Panc1 (cell line): ENCODE measurements at regions not wholly inside any gene's neighbourhood (a gene's known extent, or its start where the extent isn't known, plus 50 kb on each side); places are given as distances from the start of the nearest gene placed in this dataset.
"Not testable (repeated sequence)": the region's sequence is repeated elsewhere in the genome, so short reads cannot be mapped to it uniquely, and the experiment has no call there.

Experiments used
- ATAC-seq: fragments of 200-7000 bp; cut with Tn5 transposase; 2 replicates; pipeline ENCODE4 v1.9.1; 2020; ENCODE audit warnings: mild to moderate bottlenecking, moderate library complexity
- BruUV-seq: library from RNA; stranded (reverse); fragments of 400-500 nt; replicated peaks from 2 replicates; lab custom pipeline; 2021; lab: Mats Ljungman, UMichigan
- CTCF ChIA-PET: fragments of 300-600 bp; sonication (Branson Sonifier 250); formaldehyde crosslinking; loops from one replicate; lab custom pipeline; 2022; ENCODE audit warnings: antibody characterized with exemption; lab: Charles Lee
- POLR2A ChIA-PET: fragments of 300-600 bp; sonication (Branson Sonifier 250); formaldehyde crosslinking; loops from one replicate; lab custom pipeline; 2022; ENCODE audit warnings: antibody characterized with exemption; lab: Charles Lee
- DNase-seq: peaks from one replicate; pipeline ENCODE4 v3.0.0-alpha.2; 2010; ENCODE audit warnings: low read depth, low spot score
- H3K27ac ChIP-seq: 2 replicates; pipeline ENCODE4 v1.5.1; 2011; ENCODE audit warnings: mild to moderate bottlenecking, low read length, inconsistent platforms
- H3K27me3 ChIP-seq: fragments of 200-500 bp; sonication (Bioruptor generic); 2 replicates; pipeline ENCODE4 v1.6.0; 2014; ENCODE audit warnings: low read length, inconsistent platforms; ENCODE audit not compliant: control insufficient read depth, insufficient read depth
- H3K36me3 ChIP-seq: fragments of 200-500 bp; sonication (Bioruptor generic); 2 replicates; pipeline ENCODE4 v1.5.1; 2014; ENCODE audit warnings: inconsistent platforms, mild to moderate bottlenecking, low read length, moderate library complexity; ENCODE audit not compliant: control insufficient read depth, insufficient read depth
- H3K4me1 ChIP-seq: 2 replicates; pipeline ENCODE4 v1.5.1; 2011; ENCODE audit warnings: inconsistent platforms, mild to moderate bottlenecking, low read length, moderate library complexity; ENCODE audit not compliant: control insufficient read depth, insufficient read depth
- H3K4me3 ChIP-seq, 2 experiments: 2 replicates each; pipeline ENCODE4 v1.5.1; 2011 to 2012; ENCODE audit warnings: low read depth in 2 of 2, low read length in 2 of 2, mild to moderate bottlenecking in 2 of 2, inconsistent platforms in 1 of 2, moderate library complexity in 1 of 2
- H3K9me3 ChIP-seq: fragments of 200-500 bp; sonication (Bioruptor generic); 2 replicates; pipeline ENCODE4 v1.5.1; 2014; ENCODE audit warnings: low read depth, mild to moderate bottlenecking, inconsistent platforms, low read length, moderate library complexity; ENCODE audit not compliant: control insufficient read depth, insufficient read depth
- POLR2AphosphoS5 ChIP-seq: IDR thresholded peaks from 2 replicates; pipeline ENCODE4 v1.6.1; 2012; ENCODE audit warnings: mild to moderate bottlenecking, low read depth, low read length, moderate library complexity
- SIN3A ChIP-seq: IDR thresholded peaks from 2 replicates; pipeline ENCODE4 v1.6.1; 2012; ENCODE audit warnings: low read depth, mild to moderate bottlenecking, low read length, moderate library complexity, borderline replicate concordance; ENCODE audit not compliant: insufficient read depth
- TCF7L2 ChIP-seq: IDR thresholded peaks from 2 replicates; pipeline ENCODE4 v1.6.1; 2011; ENCODE audit warnings: mild to moderate bottlenecking, low read depth, low read length, inconsistent platforms
- in situ Hi-C: cut with HindIII; loops from 2 replicates; pipeline ENCODE4 v1.10.0; 2016; ENCODE audit warnings: low sequenced_read_pairs, low pct_unique_long_range_greater_than_20kb
- intact Hi-C: fragments of 100-400 bp; cut with micrococcal nuclease; formaldehyde crosslinking; loops from one replicate; pipeline ENCODE4 v1.10.0; 2022; ENCODE audit not compliant: unreplicated experiment
- TF ChIP-seq, protein P1 (sequence below): fragments of 450-650 bp; IDR thresholded peaks from 2 replicates; pipeline ENCODE4 v1.5.1; 2017; ENCODE audit warnings: mild to moderate bottlenecking
- TF ChIP-seq, protein P2 (sequence below), 2 experiments: IDR thresholded peaks; 2 replicates each; pipeline ENCODE4 v1.6.1; 2011 to 2012; ENCODE audit warnings: low read depth in 2 of 2, control low read depth in 1 of 2, low read length in 1 of 2, mild to moderate bottlenecking in 1 of 2, moderate library complexity in 1 of 2; ENCODE audit not compliant: insufficient read depth in 1 of 2

DNA sequence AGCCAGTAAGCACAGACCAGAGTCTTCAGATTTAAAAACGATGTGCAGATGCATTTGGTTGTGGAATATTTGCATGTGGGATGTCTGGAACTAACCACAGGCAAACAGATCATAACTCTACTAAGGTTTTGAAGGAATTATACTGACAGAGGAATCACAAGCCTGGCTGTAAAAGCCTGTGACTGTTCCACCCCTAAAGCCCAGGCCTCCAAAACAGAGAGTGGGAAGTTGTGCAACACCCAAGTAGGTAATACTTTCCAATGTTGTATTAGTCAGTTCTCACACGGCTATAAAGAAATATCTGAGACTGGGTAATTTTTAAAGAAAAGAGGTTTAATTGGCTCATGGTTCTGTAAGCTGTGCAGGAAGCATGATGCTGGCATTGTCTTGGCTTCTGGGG, 68.1 kb upstream of the DCD start:
- ChIA-PET POLR2A (no interaction called here), CTCF (no interaction called here)
- no TSS peak for BruUV-seq
- no peak overlapping the region for H3K27ac ChIP-seq
- in situ Hi-C loops (no loop called here), intact Hi-C loops (no loop called here)
- no peaks in the 10 kb centered on the region for H3K36me3 ChIP-seq
- H3K9me3 ChIP-seq, result no peaks in the 10 kb centered on the region
- DNase-seq (no peak), ATAC-seq (no peak)
- H3K4me3 ChIP-seq, result no peak overlapping the region
- H3K27me3 ChIP-seq, result peaks cover 15% of the 10 kb centered on the region
- no peaks in the 10 kb centered on the region for H3K4me1 ChIP-seq
- TF ChIP-seq, protein P1, sequence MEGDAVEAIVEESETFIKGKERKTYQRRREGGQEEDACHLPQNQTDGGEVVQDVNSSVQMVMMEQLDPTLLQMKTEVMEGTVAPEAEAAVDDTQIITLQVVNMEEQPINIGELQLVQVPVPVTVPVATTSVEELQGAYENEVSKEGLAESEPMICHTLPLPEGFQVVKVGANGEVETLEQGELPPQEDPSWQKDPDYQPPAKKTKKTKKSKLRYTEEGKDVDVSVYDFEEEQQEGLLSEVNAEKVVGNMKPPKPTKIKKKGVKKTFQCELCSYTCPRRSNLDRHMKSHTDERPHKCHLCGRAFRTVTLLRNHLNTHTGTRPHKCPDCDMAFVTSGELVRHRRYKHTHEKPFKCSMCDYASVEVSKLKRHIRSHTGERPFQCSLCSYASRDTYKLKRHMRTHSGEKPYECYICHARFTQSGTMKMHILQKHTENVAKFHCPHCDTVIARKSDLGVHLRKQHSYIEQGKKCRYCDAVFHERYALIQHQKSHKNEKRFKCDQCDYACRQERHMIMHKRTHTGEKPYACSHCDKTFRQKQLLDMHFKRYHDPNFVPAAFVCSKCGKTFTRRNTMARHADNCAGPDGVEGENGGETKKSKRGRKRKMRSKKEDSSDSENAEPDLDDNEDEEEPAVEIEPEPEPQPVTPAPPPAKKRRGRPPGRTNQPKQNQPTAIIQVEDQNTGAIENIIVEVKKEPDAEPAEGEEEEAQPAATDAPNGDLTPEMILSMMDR, result no peak
- TF ChIP-seq SIN3A (no peak), TCF7L2 (no peak)
- TF ChIP-seq, protein P2, sequence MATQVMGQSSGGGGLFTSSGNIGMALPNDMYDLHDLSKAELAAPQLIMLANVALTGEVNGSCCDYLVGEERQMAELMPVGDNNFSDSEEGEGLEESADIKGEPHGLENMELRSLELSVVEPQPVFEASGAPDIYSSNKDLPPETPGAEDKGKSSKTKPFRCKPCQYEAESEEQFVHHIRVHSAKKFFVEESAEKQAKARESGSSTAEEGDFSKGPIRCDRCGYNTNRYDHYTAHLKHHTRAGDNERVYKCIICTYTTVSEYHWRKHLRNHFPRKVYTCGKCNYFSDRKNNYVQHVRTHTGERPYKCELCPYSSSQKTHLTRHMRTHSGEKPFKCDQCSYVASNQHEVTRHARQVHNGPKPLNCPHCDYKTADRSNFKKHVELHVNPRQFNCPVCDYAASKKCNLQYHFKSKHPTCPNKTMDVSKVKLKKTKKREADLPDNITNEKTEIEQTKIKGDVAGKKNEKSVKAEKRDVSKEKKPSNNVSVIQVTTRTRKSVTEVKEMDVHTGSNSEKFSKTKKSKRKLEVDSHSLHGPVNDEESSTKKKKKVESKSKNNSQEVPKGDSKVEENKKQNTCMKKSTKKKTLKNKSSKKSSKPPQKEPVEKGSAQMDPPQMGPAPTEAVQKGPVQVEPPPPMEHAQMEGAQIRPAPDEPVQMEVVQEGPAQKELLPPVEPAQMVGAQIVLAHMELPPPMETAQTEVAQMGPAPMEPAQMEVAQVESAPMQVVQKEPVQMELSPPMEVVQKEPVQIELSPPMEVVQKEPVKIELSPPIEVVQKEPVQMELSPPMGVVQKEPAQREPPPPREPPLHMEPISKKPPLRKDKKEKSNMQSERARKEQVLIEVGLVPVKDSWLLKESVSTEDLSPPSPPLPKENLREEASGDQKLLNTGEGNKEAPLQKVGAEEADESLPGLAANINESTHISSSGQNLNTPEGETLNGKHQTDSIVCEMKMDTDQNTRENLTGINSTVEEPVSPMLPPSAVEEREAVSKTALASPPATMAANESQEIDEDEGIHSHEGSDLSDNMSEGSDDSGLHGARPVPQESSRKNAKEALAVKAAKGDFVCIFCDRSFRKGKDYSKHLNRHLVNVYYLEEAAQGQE (IDR thresholded peaks at IDR 0.05; ENCODE audit: insufficient read depth in 1 of 2, low read depth in 2 of 2, low read length in 1 of 2), result no peak

DNA sequence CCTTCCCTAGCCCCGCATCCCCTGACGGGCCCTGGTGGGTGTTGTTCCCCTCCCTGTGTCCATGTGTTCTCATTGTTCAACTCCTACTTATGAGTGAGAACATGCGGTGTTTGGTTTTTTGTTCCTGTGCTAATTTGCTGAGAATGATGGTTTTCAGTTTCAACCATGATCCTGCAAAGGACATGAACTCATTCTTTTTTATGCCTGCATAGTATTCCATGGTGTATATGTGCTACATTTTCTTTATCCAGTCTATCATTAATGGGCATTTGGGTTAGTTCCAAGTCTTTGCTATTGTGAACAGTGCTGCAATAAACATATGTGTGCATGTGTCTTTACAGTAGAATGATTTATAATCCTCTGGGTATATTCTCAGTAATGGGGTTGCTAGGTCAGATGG, 65.7 kb upstream of the DCD start:
- ATAC-seq, intact Hi-C loops, POLR2A ChIA-PET, BruUV-seq, DNase-seq, CTCF ChIA-PET, in situ Hi-C loops, H3K9me3 ChIP-seq, H3K27ac ChIP-seq, H3K4me1 ChIP-seq, H3K4me3 ChIP-seq, H3K36me3 ChIP-seq: not testable (repeated sequence)
- peaks cover 17% of the 10 kb centered on the region for H3K27me3 ChIP-seq

DNA sequence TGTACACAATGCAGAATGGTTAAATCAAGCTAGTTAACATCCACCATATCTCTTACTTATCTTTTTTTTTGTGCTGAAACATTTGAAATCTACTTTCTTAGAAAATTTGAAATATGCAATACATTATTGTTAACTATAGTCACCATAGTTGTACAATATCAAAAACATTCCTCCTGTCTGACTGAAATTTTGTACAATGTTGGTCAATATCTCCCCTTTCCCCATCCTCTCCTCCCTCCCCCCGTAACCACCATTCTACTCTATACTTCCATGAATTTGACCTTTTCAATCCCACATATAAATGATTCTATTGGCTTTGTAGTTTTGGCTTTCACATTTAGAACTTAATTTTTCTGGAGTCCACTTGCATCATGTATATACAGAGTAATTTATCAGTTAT, 63.5 kb upstream of the DCD start:
- ATAC-seq (no peak), DNase-seq (no peak)
- Histone ChIP-seq H3K27me3 (peaks cover 16% of the 10 kb centered on the region), H3K36me3 (no peaks in the 10 kb centered on the region), H3K4me3 (no peak overlapping the region), H3K4me1 (no peaks in the 10 kb centered on the region), H3K9me3 (no peaks in the 10 kb centered on the region), H3K27ac (no peak overlapping the region)
- intact Hi-C loops, result no loop called here
- CTCF ChIA-PET, result no interaction called here
- POLR2A ChIA-PET, result no interaction called here
- TF ChIP-seq SIN3A (no peak), TCF7L2 (no peak), POLR2AphosphoS5 (no peak)
- TF ChIP-seq, protein P2 (IDR thresholded peaks at IDR 0.05; ENCODE audit: insufficient read depth in 1 of 2, low read depth in 2 of 2, low read length in 1 of 2), result no peak
- TF ChIP-seq, protein P1, result no peak
- BruUV-seq, result no TSS peak
- in situ Hi-C loops, result no loop called here
